ENCODE measurements at regions not wholly inside any gene's neighbourhood (a gene's known extent, or its start where the extent isn't known, plus 50 kb on each side); places are given as distances from the start of the nearest gene placed in this dataset.

GRCh38 chr9:129504404-129504803 lies 116.5 kb downstream of the C9orf50 start:
- no peak for DNase-seq

- no peak for DNase-seq
These were observed 119.1 kb downstream of the C9orf50 start for GRCh38 chr9:129501771-129502319.

- no peak for DNase-seq
These were observed 119.8 kb downstream of the C9orf50 start for GRCh38 chr9:129500863-129501770.

GRCh38 chr9:129500161-129500862 lies 120.6 kb downstream of the C9orf50 start:
- no peak for DNase-seq

- DNase-seq: no peak
These were observed 122.2 kb downstream of the C9orf50 start for GRCh38 chr9:129498451-129499384.

GRCh38 chr9:129497813-129498450 lies 123.0 kb downstream of the C9orf50 start:
- no peak for DNase-seq

GRCh38 chr9:129497005-129497812 lies 123.7 kb downstream of the C9orf50 start:
- DNase-seq: no peak

GRCh38 chr9:129496473-129497004 lies 124.4 kb downstream of the C9orf50 start:
- DNase-seq: peak; percentile 83

GRCh38 chr9:129495620-129496472 lies 125.1 kb downstream of the C9orf50 start:
- DNase-seq: peak; percentile 86

- no peak for DNase-seq
These were observed 126.7 kb downstream of the C9orf50 start for GRCh38 chr9:129494113-129494789.

GRCh38 chr9:129493706-129494047 lies 127.2 kb downstream of the C9orf50 start:
- no peak for DNase-seq

GRCh38 chr9:129493002-129493705 lies 127.7 kb downstream of the C9orf50 start:
- no peak for DNase-seq

- DNase-seq: no peak
These were observed 129.4 kb downstream of the C9orf50 start for GRCh38 chr9:129491487-129491855.

GRCh38 chr9:129490583-129491486 lies 130.1 kb downstream of the C9orf50 start:
- no peak for DNase-seq

- no peak for DNase-seq
These were observed 130.9 kb downstream of the C9orf50 start for GRCh38 chr9:129489838-129490582.

GRCh38 chr9:129487658-129488483 lies 133.0 kb downstream of the C9orf50 start:
- DNase-seq: peak; percentile 59
